SK-N-SH (cell line): ENCODE measurements at regions not wholly inside any gene's neighbourhood (a gene's known extent, or its start where the extent isn't known, plus 50 kb on each side); places are given as distances from the start of the nearest gene placed in this dataset.

Experiments
- ELF1 ChIP-seq: IDR thresholded peaks from 2 replicates; pipeline ENCODE4 v1.4.0; 2012
- EZH2phosphoT487 ChIP-seq: fragments of 200-600 bp; sonication (generic); IDR thresholded peaks from 2 replicates; pipeline ENCODE4 v1.6.1; 2017; ENCODE audit warnings: low read depth, mixed run types, mild to moderate bottlenecking, antibody characterized with exemption, moderate library complexity, borderline replicate concordance
- GABPA ChIP-seq: IDR thresholded peaks from 2 replicates; pipeline ENCODE4 v1.4.0; 2012; ENCODE audit warnings: low read depth, mild to moderate bottlenecking
- GATA2 ChIP-seq: sonication (generic); formaldehyde crosslinking; IDR thresholded peaks from 2 replicates; pipeline ENCODE4 v1.5.0; 2020; ENCODE audit warnings: mild to moderate bottlenecking, missing genetic modification reagents
- NRF1 ChIP-seq: IDR thresholded peaks from 2 replicates; pipeline ENCODE4 v1.6.1; 2012; ENCODE audit warnings: low read depth, mild to moderate bottlenecking, low read length
- POLR2AphosphoS5 ChIP-seq: IDR thresholded peaks from 2 replicates; pipeline ENCODE4 v1.6.1; 2012; ENCODE audit warnings: low read depth, low read length
- RAD21 ChIP-seq: IDR thresholded peaks from 2 replicates; pipeline ENCODE4 v1.6.1; 2012; ENCODE audit warnings: mild to moderate bottlenecking, low read length
- RXRA ChIP-seq: IDR thresholded peaks from 2 replicates; pipeline ENCODE4 v1.4.0; 2012; ENCODE audit warnings: low read depth, mild to moderate bottlenecking, borderline replicate concordance
- SIN3A ChIP-seq: IDR thresholded peaks from 2 replicates; pipeline ENCODE4 v1.6.1; 2012; ENCODE audit warnings: low read depth, mild to moderate bottlenecking, low read length, moderate library complexity, borderline replicate concordance
- TAF1 ChIP-seq: IDR thresholded peaks from 2 replicates; pipeline ENCODE4 v1.6.1; 2012; ENCODE audit warnings: low read depth, mild to moderate bottlenecking, low read length, moderate library complexity, borderline replicate concordance
- TCF12 ChIP-seq: IDR thresholded peaks from 2 replicates; pipeline ENCODE4 v1.4.0; 2012
- TF ChIP-seq, protein P1 (sequence below): fragments of 200-600 bp; sonication (generic); IDR thresholded peaks from 2 replicates; pipeline ENCODE4 v1.6.1; 2017; ENCODE audit warnings: antibody characterized with exemption, mild to moderate bottlenecking, moderate library complexity
- TF ChIP-seq, protein P2 (sequence below): IDR thresholded peaks from 2 replicates; pipeline ENCODE4 v1.4.0; 2012; ENCODE audit warnings: low read depth, borderline replicate concordance
- TF ChIP-seq, protein P3 (sequence below): IDR thresholded peaks from 2 replicates; pipeline ENCODE4 v1.6.1; 2012; ENCODE audit warnings: mild to moderate bottlenecking, low read depth, low read length, moderate library complexity

DNA sequence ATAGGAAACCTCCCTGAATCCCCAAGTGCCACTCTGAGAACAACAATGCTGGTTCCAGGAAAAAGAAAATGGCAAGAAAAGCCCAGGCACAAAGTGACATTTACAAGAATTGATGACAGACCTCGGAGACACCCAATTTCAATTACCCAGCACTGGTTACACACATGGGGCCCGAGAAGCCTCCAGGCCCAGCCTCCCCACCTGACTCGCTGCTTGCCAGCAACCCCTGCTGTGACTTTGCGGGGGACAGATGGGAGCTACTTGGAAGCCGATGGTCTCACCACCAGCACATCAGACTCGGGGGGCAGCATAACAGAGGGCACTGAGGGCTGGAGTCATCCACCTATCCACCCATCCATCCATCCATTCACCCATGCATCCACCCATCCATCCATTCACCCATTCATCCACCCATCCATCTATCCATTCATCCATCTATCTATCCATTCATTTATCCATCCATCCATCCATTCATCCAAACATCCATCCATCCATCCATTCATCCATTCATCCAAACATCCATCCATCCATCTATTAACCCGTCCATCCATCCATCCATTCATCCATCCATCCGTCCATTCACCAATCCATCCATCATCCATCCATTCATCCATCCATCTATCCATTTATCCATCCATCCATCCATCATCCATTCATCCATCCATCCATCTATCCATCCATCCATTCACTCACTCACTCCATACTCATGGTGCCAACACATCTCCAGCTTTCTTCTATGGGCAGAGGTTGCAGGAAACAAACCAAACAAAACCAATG is 567.6 kb downstream of the BRD1 start:
- TF ChIP-seq, protein P1, sequence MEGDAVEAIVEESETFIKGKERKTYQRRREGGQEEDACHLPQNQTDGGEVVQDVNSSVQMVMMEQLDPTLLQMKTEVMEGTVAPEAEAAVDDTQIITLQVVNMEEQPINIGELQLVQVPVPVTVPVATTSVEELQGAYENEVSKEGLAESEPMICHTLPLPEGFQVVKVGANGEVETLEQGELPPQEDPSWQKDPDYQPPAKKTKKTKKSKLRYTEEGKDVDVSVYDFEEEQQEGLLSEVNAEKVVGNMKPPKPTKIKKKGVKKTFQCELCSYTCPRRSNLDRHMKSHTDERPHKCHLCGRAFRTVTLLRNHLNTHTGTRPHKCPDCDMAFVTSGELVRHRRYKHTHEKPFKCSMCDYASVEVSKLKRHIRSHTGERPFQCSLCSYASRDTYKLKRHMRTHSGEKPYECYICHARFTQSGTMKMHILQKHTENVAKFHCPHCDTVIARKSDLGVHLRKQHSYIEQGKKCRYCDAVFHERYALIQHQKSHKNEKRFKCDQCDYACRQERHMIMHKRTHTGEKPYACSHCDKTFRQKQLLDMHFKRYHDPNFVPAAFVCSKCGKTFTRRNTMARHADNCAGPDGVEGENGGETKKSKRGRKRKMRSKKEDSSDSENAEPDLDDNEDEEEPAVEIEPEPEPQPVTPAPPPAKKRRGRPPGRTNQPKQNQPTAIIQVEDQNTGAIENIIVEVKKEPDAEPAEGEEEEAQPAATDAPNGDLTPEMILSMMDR = no peak
- TF ChIP-seq, protein P2, sequence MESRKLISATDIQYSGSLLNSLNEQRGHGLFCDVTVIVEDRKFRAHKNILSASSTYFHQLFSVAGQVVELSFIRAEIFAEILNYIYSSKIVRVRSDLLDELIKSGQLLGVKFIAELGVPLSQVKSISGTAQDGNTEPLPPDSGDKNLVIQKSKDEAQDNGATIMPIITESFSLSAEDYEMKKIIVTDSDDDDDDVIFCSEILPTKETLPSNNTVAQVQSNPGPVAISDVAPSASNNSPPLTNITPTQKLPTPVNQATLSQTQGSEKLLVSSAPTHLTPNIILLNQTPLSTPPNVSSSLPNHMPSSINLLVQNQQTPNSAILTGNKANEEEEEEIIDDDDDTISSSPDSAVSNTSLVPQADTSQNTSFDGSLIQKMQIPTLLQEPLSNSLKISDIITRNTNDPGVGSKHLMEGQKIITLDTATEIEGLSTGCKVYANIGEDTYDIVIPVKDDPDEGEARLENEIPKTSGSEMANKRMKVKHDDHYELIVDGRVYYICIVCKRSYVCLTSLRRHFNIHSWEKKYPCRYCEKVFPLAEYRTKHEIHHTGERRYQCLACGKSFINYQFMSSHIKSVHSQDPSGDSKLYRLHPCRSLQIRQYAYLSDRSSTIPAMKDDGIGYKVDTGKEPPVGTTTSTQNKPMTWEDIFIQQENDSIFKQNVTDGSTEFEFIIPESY = no peak
- TF ChIP-seq, protein P3, sequence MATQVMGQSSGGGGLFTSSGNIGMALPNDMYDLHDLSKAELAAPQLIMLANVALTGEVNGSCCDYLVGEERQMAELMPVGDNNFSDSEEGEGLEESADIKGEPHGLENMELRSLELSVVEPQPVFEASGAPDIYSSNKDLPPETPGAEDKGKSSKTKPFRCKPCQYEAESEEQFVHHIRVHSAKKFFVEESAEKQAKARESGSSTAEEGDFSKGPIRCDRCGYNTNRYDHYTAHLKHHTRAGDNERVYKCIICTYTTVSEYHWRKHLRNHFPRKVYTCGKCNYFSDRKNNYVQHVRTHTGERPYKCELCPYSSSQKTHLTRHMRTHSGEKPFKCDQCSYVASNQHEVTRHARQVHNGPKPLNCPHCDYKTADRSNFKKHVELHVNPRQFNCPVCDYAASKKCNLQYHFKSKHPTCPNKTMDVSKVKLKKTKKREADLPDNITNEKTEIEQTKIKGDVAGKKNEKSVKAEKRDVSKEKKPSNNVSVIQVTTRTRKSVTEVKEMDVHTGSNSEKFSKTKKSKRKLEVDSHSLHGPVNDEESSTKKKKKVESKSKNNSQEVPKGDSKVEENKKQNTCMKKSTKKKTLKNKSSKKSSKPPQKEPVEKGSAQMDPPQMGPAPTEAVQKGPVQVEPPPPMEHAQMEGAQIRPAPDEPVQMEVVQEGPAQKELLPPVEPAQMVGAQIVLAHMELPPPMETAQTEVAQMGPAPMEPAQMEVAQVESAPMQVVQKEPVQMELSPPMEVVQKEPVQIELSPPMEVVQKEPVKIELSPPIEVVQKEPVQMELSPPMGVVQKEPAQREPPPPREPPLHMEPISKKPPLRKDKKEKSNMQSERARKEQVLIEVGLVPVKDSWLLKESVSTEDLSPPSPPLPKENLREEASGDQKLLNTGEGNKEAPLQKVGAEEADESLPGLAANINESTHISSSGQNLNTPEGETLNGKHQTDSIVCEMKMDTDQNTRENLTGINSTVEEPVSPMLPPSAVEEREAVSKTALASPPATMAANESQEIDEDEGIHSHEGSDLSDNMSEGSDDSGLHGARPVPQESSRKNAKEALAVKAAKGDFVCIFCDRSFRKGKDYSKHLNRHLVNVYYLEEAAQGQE = no peak
- TF ChIP-seq RXRA (no peak), EZH2phosphoT487 (no peak), POLR2AphosphoS5 (no peak), SIN3A (no peak), TCF12 (no peak), ELF1 (no peak), NRF1 (no peak), RAD21 (no peak), GATA2 (CRISPR knock-in tag) (no peak), GABPA (no peak), TAF1 (no peak)
